22Rv1 (cell line): ENCODE measurements at regions not wholly inside any gene's neighbourhood (a gene's known extent, or its start where the extent isn't known, plus 50 kb on each side); places are given as distances from the start of the nearest gene placed in this dataset.

ENCODE experiments used
- H3K27ac ChIP-seq: fragments of 450-650 bp; 2 replicates; pipeline ENCODE4 v1.5.1; 2017
- ZFX ChIP-seq: fragments of 450-650 bp; IDR thresholded peaks from 2 replicates; pipeline ENCODE4 v1.6.1; 2017; ENCODE audit warnings: antibody characterized with exemption, borderline replicate concordance
- TF ChIP-seq, protein P1 (sequence below): fragments of 450-650 bp; IDR thresholded peaks from 2 replicates; pipeline ENCODE4 v1.5.1; 2017; ENCODE audit warnings: mild to moderate bottlenecking

DNA sequence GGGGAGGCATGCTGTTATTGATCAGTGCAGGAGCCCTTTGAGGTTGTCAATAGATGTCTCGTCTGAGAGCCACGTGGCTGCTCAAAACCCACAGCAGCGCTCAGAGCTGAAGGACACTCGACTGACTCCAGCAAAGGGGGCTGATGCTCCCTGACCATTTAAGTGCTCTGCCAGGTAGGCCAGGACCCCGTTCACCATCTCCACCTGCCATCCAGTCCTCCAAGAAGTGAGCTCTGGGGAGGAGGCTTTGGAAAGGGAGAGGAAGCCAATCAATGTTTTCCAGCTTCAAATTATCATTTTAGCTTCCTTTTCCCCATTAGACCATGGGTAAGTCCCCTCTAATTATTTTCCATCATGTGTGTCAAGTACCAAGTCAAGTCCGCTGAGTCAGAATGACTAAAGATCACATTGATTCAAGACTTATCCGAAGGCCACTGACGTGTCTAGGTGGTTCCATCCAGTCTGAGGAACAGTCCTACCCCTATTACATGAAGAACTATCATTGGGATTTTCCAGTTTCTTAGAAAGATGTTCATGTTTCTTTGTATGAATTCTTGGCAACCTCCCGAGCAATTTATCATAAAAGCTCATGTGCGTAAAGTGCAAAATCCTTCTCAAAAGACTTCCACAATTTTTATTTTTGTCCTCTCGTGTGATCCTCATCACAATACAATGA is 302.6 kb upstream of the LYZL1 start:
- no peak overlapping the region for H3K27ac ChIP-seq
- TF ChIP-seq, protein P1, sequence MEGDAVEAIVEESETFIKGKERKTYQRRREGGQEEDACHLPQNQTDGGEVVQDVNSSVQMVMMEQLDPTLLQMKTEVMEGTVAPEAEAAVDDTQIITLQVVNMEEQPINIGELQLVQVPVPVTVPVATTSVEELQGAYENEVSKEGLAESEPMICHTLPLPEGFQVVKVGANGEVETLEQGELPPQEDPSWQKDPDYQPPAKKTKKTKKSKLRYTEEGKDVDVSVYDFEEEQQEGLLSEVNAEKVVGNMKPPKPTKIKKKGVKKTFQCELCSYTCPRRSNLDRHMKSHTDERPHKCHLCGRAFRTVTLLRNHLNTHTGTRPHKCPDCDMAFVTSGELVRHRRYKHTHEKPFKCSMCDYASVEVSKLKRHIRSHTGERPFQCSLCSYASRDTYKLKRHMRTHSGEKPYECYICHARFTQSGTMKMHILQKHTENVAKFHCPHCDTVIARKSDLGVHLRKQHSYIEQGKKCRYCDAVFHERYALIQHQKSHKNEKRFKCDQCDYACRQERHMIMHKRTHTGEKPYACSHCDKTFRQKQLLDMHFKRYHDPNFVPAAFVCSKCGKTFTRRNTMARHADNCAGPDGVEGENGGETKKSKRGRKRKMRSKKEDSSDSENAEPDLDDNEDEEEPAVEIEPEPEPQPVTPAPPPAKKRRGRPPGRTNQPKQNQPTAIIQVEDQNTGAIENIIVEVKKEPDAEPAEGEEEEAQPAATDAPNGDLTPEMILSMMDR = no peak

GRCh38 chr10:28986856-28987255 is 302.0 kb upstream of the LYZL1 start:
- TF ChIP-seq, protein P1 = no peak
- TF ChIP-seq ZFX = no peak
- H3K27ac ChIP-seq = no peak overlapping the region

GRCh38 chr10:28987555-28988320 is 301.1 kb upstream of the LYZL1 start:
- TF ChIP-seq ZFX = no peak
- TF ChIP-seq, protein P1 = no peak
- no peak overlapping the region for H3K27ac ChIP-seq

DNA sequence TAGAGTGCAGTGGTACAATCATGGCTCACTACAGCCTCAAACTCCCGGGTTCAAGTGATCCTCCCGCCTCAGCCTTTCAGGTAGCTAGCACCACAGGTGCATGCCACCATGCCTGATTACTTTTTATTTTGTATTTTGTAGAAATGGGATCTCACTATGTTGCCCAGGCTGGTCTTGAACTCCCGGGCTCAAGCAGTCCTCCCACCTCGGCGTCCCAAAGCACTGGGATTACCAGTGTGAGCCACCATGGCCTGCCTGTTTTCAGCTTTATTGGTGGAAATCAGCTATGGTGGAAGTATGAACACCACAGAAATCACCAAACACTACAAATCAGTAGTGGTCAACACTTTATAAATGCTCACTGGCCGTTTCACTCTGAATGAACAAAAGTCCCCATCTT is 299.9 kb upstream of the LYZL1 start:
- no peak overlapping the region for H3K27ac ChIP-seq
- TF ChIP-seq, protein P1 = no peak
- no peak for TF ChIP-seq ZFX

DNA sequence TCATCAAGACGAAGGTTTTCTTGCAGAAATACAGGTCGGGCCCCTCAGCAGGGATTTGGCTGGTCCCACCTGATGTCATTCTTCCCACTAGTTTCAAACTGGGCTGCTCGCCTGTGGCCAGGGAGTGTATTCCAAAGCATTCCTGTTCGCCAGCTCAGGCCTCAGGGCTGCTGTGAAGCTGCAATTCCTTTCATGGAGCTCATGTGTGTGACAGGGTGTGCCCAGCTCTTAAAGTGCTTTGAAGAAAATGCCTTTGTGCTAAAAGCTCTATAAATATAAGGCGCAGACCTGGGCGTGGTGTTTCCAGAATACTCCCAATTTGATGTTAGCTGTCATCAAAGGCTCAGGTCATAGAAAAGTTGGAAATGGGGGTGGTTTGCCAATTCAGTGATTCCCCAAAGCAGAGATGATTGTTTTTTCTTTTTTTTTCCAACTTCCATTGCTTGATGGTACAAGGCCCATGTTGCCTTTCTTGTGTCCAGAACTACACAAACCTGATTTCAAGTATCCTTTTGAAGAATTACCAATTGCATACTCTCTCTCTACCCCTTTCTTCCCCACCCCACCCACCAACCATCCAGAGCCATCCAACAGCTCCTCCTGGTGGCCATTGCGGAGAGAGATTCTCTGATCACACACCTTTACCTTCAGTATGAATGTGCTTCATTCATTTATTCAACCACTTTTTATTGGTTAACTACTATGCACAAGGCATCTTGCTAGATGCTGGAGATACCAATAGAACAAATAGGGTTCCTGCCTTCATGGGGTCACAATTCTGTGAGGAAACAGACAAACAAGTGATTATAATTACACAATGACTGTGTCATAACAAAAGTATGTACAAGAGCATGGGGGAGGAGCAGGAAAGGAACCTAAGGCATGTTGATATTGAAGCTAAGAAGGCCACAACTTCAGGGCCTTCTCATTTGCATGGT is 297.3 kb upstream of the LYZL1 start:
- TF ChIP-seq ZFX = no peak
- TF ChIP-seq, protein P1 = peak; percentile 87
- no peak overlapping the region for H3K27ac ChIP-seq

- TF ChIP-seq ZFX = no peak
- TF ChIP-seq, protein P1 = no peak
- H3K27ac ChIP-seq = no peak overlapping the region
Observed at GRCh38 chr10:28993056-28993455, 295.8 kb upstream of the LYZL1 start.
